Neural progenitor cell (in vitro differentiated cells): ENCODE measurements at regions not wholly inside any gene's neighbourhood (a gene's known extent, or its start where the extent isn't known, plus 50 kb on each side); places are given as distances from the start of the nearest gene placed in this dataset.

Source experiments
- DNase-seq: peaks from one replicate; pipeline ENCODE4 v3.0.0-alpha.2; 2016; ENCODE audit warnings: low spot score
- H2AFZ ChIP-seq: fragments of 200-600 bp; sonication (generic); replicated peaks from 2 replicates; pipeline ENCODE4 v1.6.1; 2016; ENCODE audit warnings: antibody characterized with exemption
- H3F3A ChIP-seq: fragments of 200-600 bp; sonication (generic); 2 replicates; pipeline ENCODE4 v1.6.1; 2016; ENCODE audit warnings: antibody characterized with exemption, low read depth
- H3K27ac ChIP-seq: fragments of 200-600 bp; sonication (generic); 2 replicates; pipeline ENCODE4 v1.5.1; 2016; ENCODE audit warnings: mild to moderate bottlenecking
- H3K27me3 ChIP-seq: fragments of 200-600 bp; sonication (generic); 2 replicates; pipeline ENCODE4 v1.6.1; 2016; ENCODE audit warnings: mild to moderate bottlenecking, moderate library complexity
- H3K36me3 ChIP-seq: fragments of 200-600 bp; sonication (generic); 2 replicates; pipeline ENCODE4 v1.5.1; 2016
- H3K4me1 ChIP-seq: fragments of 200-600 bp; sonication (generic); 2 replicates; pipeline ENCODE4 v1.6.1; 2016; ENCODE audit warnings: mixed run types
- H3K4me2 ChIP-seq: fragments of 200-600 bp; sonication (generic); 2 replicates; pipeline ENCODE4 v1.6.1; 2016
- H3K4me3 ChIP-seq: fragments of 200-600 bp; sonication (generic); 2 replicates; pipeline ENCODE4 v1.5.1; 2016
- H3K79me2 ChIP-seq: fragments of 200-600 bp; sonication (generic); 2 replicates; pipeline ENCODE4 v1.6.1; 2016; ENCODE audit warnings: low read depth
- H3K9ac ChIP-seq: fragments of 200-600 bp; sonication (generic); 2 replicates; pipeline ENCODE4 v1.6.1; 2016
- H3K9me3 ChIP-seq: fragments of 200-600 bp; sonication (generic); 2 replicates; pipeline ENCODE4 v1.5.1; 2016; ENCODE audit warnings: low read depth
- H4K20me1 ChIP-seq: fragments of 200-600 bp; sonication (generic); 2 replicates; pipeline ENCODE4 v1.6.1; 2016; ENCODE audit warnings: low read depth
- H3K27ac Mint-ChIP-seq: 3 replicates; pipeline ENCODE4 v1.8.0; 2021; ENCODE audit warnings: mixed read lengths
- H3K27me3 Mint-ChIP-seq: 2 replicates; pipeline ENCODE4 v1.8.0; 2022; ENCODE audit warnings: low read depth, mild to moderate bottlenecking, inconsistent platforms, moderate library complexity, mixed read lengths; ENCODE audit not compliant: insufficient read depth
- H3K36me3 Mint-ChIP-seq: 3 replicates; pipeline ENCODE4 v1.8.0; 2021; ENCODE audit warnings: mixed read lengths
- H3K4me1 Mint-ChIP-seq: 3 replicates; pipeline ENCODE4 v1.8.0; 2021; ENCODE audit warnings: mixed read lengths
- H3K4me3 Mint-ChIP-seq: 3 replicates; pipeline ENCODE4 v1.8.0; 2021; ENCODE audit warnings: mild to moderate bottlenecking, moderate library complexity, mixed read lengths
- H3K9me3 Mint-ChIP-seq: 3 replicates; pipeline ENCODE4 v1.8.0; 2020; ENCODE audit warnings: mixed read lengths
- EZH2 ChIP-seq: fragments of 200-600 bp; sonication (generic); IDR thresholded peaks from 2 replicates; pipeline ENCODE4 v1.6.1; 2017; ENCODE audit warnings: antibody characterized with exemption, mild to moderate bottlenecking, moderate library complexity
- EZH2phosphoT487 ChIP-seq: fragments of 200-600 bp; sonication (generic); IDR thresholded peaks from 2 replicates; pipeline ENCODE4 v1.6.1; 2017; ENCODE audit warnings: antibody characterized with exemption
- TF ChIP-seq, protein P1 (sequence below): fragments of 200-600 bp; sonication (generic); IDR thresholded peaks from 2 replicates; pipeline ENCODE4 v1.5.1; 2017; ENCODE audit warnings: antibody characterized with exemption, mild to moderate bottlenecking

DNA sequence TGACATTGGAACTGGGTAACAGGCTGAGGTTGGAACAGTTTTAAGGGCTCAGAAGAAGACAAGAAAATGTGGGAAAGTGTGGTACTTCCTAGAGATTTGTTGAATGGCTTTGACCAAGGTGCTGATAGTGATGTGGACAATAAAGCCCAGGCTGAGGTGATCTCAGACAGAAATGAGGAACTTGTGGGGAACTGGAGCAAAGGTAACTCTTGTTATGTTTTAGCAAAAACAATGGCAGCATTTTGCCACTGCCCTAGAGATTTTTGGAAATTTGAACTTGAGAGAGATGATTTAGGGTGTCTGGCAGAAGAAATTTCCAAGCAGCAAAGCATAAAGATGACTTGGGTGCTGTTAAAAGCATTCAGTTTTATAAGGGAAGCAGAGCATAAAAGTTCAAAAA, 474.7 kb upstream of the ADGRB3 start:
- Histone ChIP-seq H3K27me3 (no peaks in the 10 kb centered on the region), H3K9ac (no peak overlapping the region), H3F3A (no peaks in the 10 kb centered on the region), H4K20me1 (no peaks in the 10 kb centered on the region), H2AFZ (no peak overlapping the region), H3K27ac (no peak overlapping the region), H3K9me3 (no peaks in the 10 kb centered on the region), H3K36me3 (no peaks in the 10 kb centered on the region), H3K4me3 (no peak overlapping the region), H3K4me1 (no peaks in the 10 kb centered on the region), H3K79me2 (no peaks in the 10 kb centered on the region), H3K4me2 (no peak overlapping the region)
- DNase-seq = no peak
- Mint-ChIP-seq H3K27me3 (no peaks in the 10 kb centered on the region), H3K9me3 (peaks cover 19% of the 10 kb centered on the region), H3K4me3 (no peak overlapping the region), H3K4me1 (no peaks in the 10 kb centered on the region), H3K27ac (no peak overlapping the region), H3K36me3 (no peaks in the 10 kb centered on the region)
- TF ChIP-seq EZH2phosphoT487 = no peak
- TF ChIP-seq, protein P1, sequence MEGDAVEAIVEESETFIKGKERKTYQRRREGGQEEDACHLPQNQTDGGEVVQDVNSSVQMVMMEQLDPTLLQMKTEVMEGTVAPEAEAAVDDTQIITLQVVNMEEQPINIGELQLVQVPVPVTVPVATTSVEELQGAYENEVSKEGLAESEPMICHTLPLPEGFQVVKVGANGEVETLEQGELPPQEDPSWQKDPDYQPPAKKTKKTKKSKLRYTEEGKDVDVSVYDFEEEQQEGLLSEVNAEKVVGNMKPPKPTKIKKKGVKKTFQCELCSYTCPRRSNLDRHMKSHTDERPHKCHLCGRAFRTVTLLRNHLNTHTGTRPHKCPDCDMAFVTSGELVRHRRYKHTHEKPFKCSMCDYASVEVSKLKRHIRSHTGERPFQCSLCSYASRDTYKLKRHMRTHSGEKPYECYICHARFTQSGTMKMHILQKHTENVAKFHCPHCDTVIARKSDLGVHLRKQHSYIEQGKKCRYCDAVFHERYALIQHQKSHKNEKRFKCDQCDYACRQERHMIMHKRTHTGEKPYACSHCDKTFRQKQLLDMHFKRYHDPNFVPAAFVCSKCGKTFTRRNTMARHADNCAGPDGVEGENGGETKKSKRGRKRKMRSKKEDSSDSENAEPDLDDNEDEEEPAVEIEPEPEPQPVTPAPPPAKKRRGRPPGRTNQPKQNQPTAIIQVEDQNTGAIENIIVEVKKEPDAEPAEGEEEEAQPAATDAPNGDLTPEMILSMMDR = no peak
- TF ChIP-seq EZH2 = no peak

- DNase-seq = no peak
- Histone ChIP-seq H3F3A (no peaks in the 10 kb centered on the region), H3K27ac (no peak overlapping the region), H3K79me2 (no peaks in the 10 kb centered on the region), H3K36me3 (no peaks in the 10 kb centered on the region), H4K20me1 (no peaks in the 10 kb centered on the region), H2AFZ (no peak overlapping the region), H3K9me3 (no peaks in the 10 kb centered on the region), H3K4me2 (no peak overlapping the region), H3K4me3 (no peak overlapping the region), H3K4me1 (no peaks in the 10 kb centered on the region), H3K9ac (no peak overlapping the region), H3K27me3 (no peaks in the 10 kb centered on the region)
- TF ChIP-seq, protein P1 = no peak
- TF ChIP-seq EZH2phosphoT487 (no peak), EZH2 (no peak)
- Mint-ChIP-seq H3K4me3 (no peak overlapping the region), H3K36me3 (no peaks in the 10 kb centered on the region), H3K4me1 (no peaks in the 10 kb centered on the region), H3K27ac (no peak overlapping the region), H3K9me3 (peaks cover 19% of the 10 kb centered on the region), H3K27me3 (no peaks in the 10 kb centered on the region)
Measured at GRCh38 chr6:68159433-68159832, 475.6 kb upstream of the ADGRB3 start.

GRCh38 chr6:68158256-68158655, 476.8 kb upstream of the ADGRB3 start:
- no peaks in the 10 kb centered on the region for H4K20me1 ChIP-seq
- H3K4me2 ChIP-seq = no peak overlapping the region
- H3K4me1 Mint-ChIP-seq = no peaks in the 10 kb centered on the region
- H3K79me2 ChIP-seq = no peaks in the 10 kb centered on the region
- no peak overlapping the region for H3K9ac ChIP-seq
- H3K9me3 ChIP-seq = no peaks in the 10 kb centered on the region
- H3K27ac ChIP-seq = no peak overlapping the region
- H3K27me3 Mint-ChIP-seq = no peaks in the 10 kb centered on the region
- no peaks in the 10 kb centered on the region for H3K36me3 Mint-ChIP-seq
- DNase-seq = no peak
- no peak overlapping the region for H3K4me3 Mint-ChIP-seq
- no peaks in the 10 kb centered on the region for H3K36me3 ChIP-seq
- H3K4me3 ChIP-seq = no peak overlapping the region
- TF ChIP-seq EZH2phosphoT487 = no peak
- no peak for TF ChIP-seq EZH2
- TF ChIP-seq, protein P1 = no peak
- no peak overlapping the region for H3K27ac Mint-ChIP-seq
- H3K27me3 ChIP-seq = no peaks in the 10 kb centered on the region
- no peak overlapping the region for H2AFZ ChIP-seq
- H3K4me1 ChIP-seq = no peaks in the 10 kb centered on the region
- peaks cover 22% of the 10 kb centered on the region for H3K9me3 Mint-ChIP-seq
- H3F3A ChIP-seq = no peaks in the 10 kb centered on the region

GRCh38 chr6:68144667-68145066, 490.4 kb upstream of the ADGRB3 start:
- Histone ChIP-seq H3K27ac (no peak overlapping the region), H3K4me3 (no peak overlapping the region), H3F3A (peaks cover 2% of the 10 kb centered on the region), H3K79me2 (no peaks in the 10 kb centered on the region), H3K4me1 (peaks cover 3% of the 10 kb centered on the region), H4K20me1 (no peaks in the 10 kb centered on the region), H3K4me2 (no peak overlapping the region), H3K36me3 (no peaks in the 10 kb centered on the region), H2AFZ (no peak overlapping the region), H3K9me3 (peaks cover 2% of the 10 kb centered on the region), H3K27me3 (no peaks in the 10 kb centered on the region), H3K9ac (no peak overlapping the region)
- H3K36me3 Mint-ChIP-seq = no peaks in the 10 kb centered on the region
- no peak for DNase-seq
- peaks cover 2% of the 10 kb centered on the region for H3K27me3 Mint-ChIP-seq
- H3K9me3 Mint-ChIP-seq = peaks cover 14% of the 10 kb centered on the region
- TF ChIP-seq, protein P1 = no peak
- no peak for TF ChIP-seq EZH2phosphoT487
- TF ChIP-seq EZH2 = no peak
- no peak overlapping the region for H3K4me3 Mint-ChIP-seq
- no peak overlapping the region for H3K27ac Mint-ChIP-seq
- peaks cover 3% of the 10 kb centered on the region for H3K4me1 Mint-ChIP-seq
